K562 (cell line): ENCODE measurements at regions not wholly inside any gene's neighbourhood (a gene's known extent, or its start where the extent isn't known, plus 50 kb on each side); places are given as distances from the start of the nearest gene placed in this dataset.

Experiments
- ATF4 ChIP-seq: fragments of 450-650 bp; formaldehyde crosslinking; IDR thresholded peaks from 2 replicates; pipeline ENCODE4 v1.4.0; 2022; ENCODE audit warnings: mild to moderate bottlenecking, moderate library complexity
- CHD4 ChIP-seq: fragments of 200-600 bp; sonication (generic); IDR thresholded peaks from 3 replicates; pipeline ENCODE4 v1.6.1; 2012; ENCODE audit warnings: low read depth, mild to moderate bottlenecking, mixed read lengths, low read length, inconsistent platforms; ENCODE audit not compliant: insufficient read depth, insufficient replicate concordance, poor library complexity, severe bottlenecking
- CREB1 ChIP-seq, 2 experiments: sonication (generic) in 1 of 2; formaldehyde crosslinking in 1 of 2; IDR thresholded peaks; 2 replicates each; pipeline versions ENCODE4 v1.6.1 to v1.8.0; 2012 to 2022; ENCODE audit warnings: inconsistent platforms in 1 of 2, mild to moderate bottlenecking in 1 of 2, missing genetic modification reagents in 1 of 2, moderate library complexity in 1 of 2
- CTCF ChIP-seq, 3 experiments: IDR thresholded peaks in 2 of 3; conservative IDR thresholded peaks in 1 of 3; 2 replicates each; pipeline ENCODE4 v1.5.1; 2011 to 2012; ENCODE audit warnings: low read length in 3 of 3, mild to moderate bottlenecking in 3 of 3, control low read depth in 2 of 3, improper control_type of control experiment in 1 of 3, inconsistent platforms in 1 of 3, low read depth in 1 of 3, mixed read lengths in 1 of 3, moderate library complexity in 1 of 3; ENCODE audit not compliant: insufficient read depth in 2 of 3
- ELF4 ChIP-seq: fragments of 450-650 bp; formaldehyde crosslinking; IDR thresholded peaks from 2 replicates; pipeline ENCODE4 v1.4.0; 2022; ENCODE audit warnings: missing genetic modification characterization
- EP300 ChIP-seq: IDR thresholded peaks from 2 replicates; pipeline ENCODE4 v1.6.1; 2012; ENCODE audit warnings: low read length, improper control_type of control experiment
- IRF2 ChIP-seq: sonication (generic); formaldehyde crosslinking; IDR thresholded peaks from 2 replicates; pipeline ENCODE4 v1.8.1; 2022; ENCODE audit warnings: mild to moderate bottlenecking, missing genetic modification reagents
- NONO ChIP-seq, 2 experiments: fragments of 200-400 bp in 1 of 2; fragments of 450-650 bp in 1 of 2; formaldehyde crosslinking in 1 of 2; IDR thresholded peaks; 2 replicates each; pipeline ENCODE4 v1.6.1; 2017; ENCODE audit warnings: low read depth in 2 of 2, mild to moderate bottlenecking in 2 of 2, moderate library complexity in 2 of 2, low read length in 1 of 2
- POLR2A ChIP-seq: fragments of 450-650 bp; conservative IDR thresholded peaks from 2 replicates; pipeline ENCODE4 v1.6.1; 2016
- PTRF ChIP-seq: fragments of 450-650 bp; IDR thresholded peaks from 2 replicates; pipeline ENCODE4 v1.6.1; 2016; ENCODE audit warnings: mild to moderate bottlenecking, missing genetic modification characterization, missing compliant biosample characterization
- SMAD3 ChIP-seq: fragments of 450-650 bp; formaldehyde crosslinking; conservative IDR thresholded peaks from 2 replicates; pipeline ENCODE4 v1.4.0; 2020; ENCODE audit warnings: mild to moderate bottlenecking
- ZNF431 ChIP-seq: sonication (generic); formaldehyde crosslinking; IDR thresholded peaks from 2 replicates; pipeline ENCODE4 v1.8.0; 2022; ENCODE audit warnings: mild to moderate bottlenecking, missing genetic modification reagents
- ZNF699 ChIP-seq: fragments of 250-450 bp; sonication (Bioruptor Pico); IDR thresholded peaks from 2 replicates; pipeline ENCODE4 v1.8.0; 2021; ENCODE audit warnings: mild to moderate bottlenecking, moderate library complexity; ENCODE audit not compliant: insufficient replicate concordance

- TF ChIP-seq NONO (IDR thresholded peaks at IDR 0.05; ENCODE audit: low read depth in 2 of 2, low read length in 1 of 2) (no peak), CTCF (IDR thresholded peaks at IDR 0.05 in 2 of 3, conservative IDR thresholded peaks at IDR 0.05 in 1 of 3; ENCODE audit: insufficient read depth in 2 of 3, low read depth in 1 of 3, low read length in 3 of 3) (no peak), ELF4 (no peak), CREB1 (IDR thresholded peaks at IDR 0.05) (no peak), CREB1 (CRISPR knock-in tag; IDR thresholded peaks at IDR 0.05) (no peak), ZNF431 (CRISPR knock-in tag) (no peak), IRF2 (no peak), CHD4 (no peak), ATF4 (CRISPR knock-in tag) (no peak), EP300 (no peak), POLR2A (no peak), ZNF699 (CRISPR knock-in tag) (no peak), SMAD3 (CRISPR knock-in tag) (no peak), PTRF (tag) (no peak)
These were observed 113.4 kb downstream of the NGF start for GRCh38 chr1:115224636-115225035.
